A549 (cell line): ENCODE measurements at regions not wholly inside any gene's neighbourhood (a gene's known extent, or its start where the extent isn't known, plus 50 kb on each side); places are given as distances from the start of the nearest gene placed in this dataset.

Experiments used
- ATAC-seq, 2 experiments: fragments of 200-7000 bp in 1 of 2; fragments of >200 bp in 1 of 2; cut with Nextera tagmentation in 1 of 2; cut with Tn5 transposase in 1 of 2; 3 replicates each; pipeline versions ENCODE4 v1.8.0 to v1.9.1; 2018 to 2020; ENCODE audit warnings: mild to moderate bottlenecking in 1 of 2, moderate library complexity in 1 of 2
- CTCF ChIA-PET: fragments of 300-600 bp; sonication (Branson Sonifier 250); formaldehyde crosslinking; extraction: SDS; loops from one replicate; lab custom pipeline; 2021; ENCODE audit warnings: antibody characterized with exemption, inconsistent platforms; lab: Yijun Ruan, JAX
- POLR2A ChIA-PET: fragments of 350-600 bp; formaldehyde crosslinking; extraction: SDS; loops from one replicate; lab custom pipeline; 2021; ENCODE audit warnings: antibody characterized with exemption, inconsistent platforms; lab: Yijun Ruan, JAX
- DNase-seq, 2 experiments: peaks; one replicate each; pipeline versions ENCODE4 v3.0.0 to v3.0.0-alpha.2; 2011 to 2016; ENCODE audit warnings: low read depth in 1 of 2, low spot score in 1 of 2
- FAIRE-seq: peaks from 2 replicates; lab custom pipeline; 2011; peaks lifted over from hg19 to GRCh38; lab: Jason Lieb, UNC
- H3K27ac ChIP-seq, 2 experiments: fragments of >200 bp; sonication (Bioruptor Twin); formaldehyde crosslinking; 3 replicates each; pipeline ENCODE4 v1.5.1; 2016 to 2017
- H3K4me1 ChIP-seq: fragments of >200 bp; sonication (Bioruptor Twin); formaldehyde crosslinking; 3 replicates; pipeline ENCODE4 v1.6.1; 2016
- H3K4me2 ChIP-seq: fragments of >200 bp; sonication (Bioruptor Twin); formaldehyde crosslinking; 3 replicates; pipeline ENCODE4 v1.6.1; 2016
- H3K4me3 ChIP-seq: fragments of >200 bp; sonication (Bioruptor Twin); formaldehyde crosslinking; 3 replicates; pipeline ENCODE4 v1.5.1; 2016
- H3K9me3 ChIP-seq: fragments of >200 bp; sonication (Bioruptor Twin); formaldehyde crosslinking; 3 replicates; pipeline ENCODE4 v1.6.1; 2016
- E2F6 ChIP-seq: IDR thresholded peaks from 2 replicates; pipeline ENCODE4 v1.6.1; 2012; ENCODE audit warnings: low read depth, borderline replicate concordance
- ESRRA ChIP-seq: fragments of 150-350 bp; IDR thresholded peaks from 2 replicates; pipeline ENCODE4 v1.6.1; 2014; ENCODE audit warnings: mild to moderate bottlenecking, low read length, borderline replicate concordance
- FOSB ChIP-seq: fragments of 250-450 bp; sonication (Bioruptor Pico); IDR thresholded peaks from 2 replicates; pipeline ENCODE4 v1.5.0; 2020; ENCODE audit warnings: mild to moderate bottlenecking, moderate library complexity
- GATA3 ChIP-seq: IDR thresholded peaks from 2 replicates; pipeline ENCODE4 v1.6.1; 2012; ENCODE audit warnings: borderline replicate concordance
- HMGXB4 ChIP-seq: fragments of 250-450 bp; sonication (Bioruptor Pico); IDR thresholded peaks from 2 replicates; pipeline ENCODE4 v1.5.0; 2021; ENCODE audit warnings: mild to moderate bottlenecking, moderate library complexity, borderline replicate concordance
- JUN ChIP-seq, 2 experiments: fragments of >200 bp; sonication (Bioruptor Twin); formaldehyde crosslinking; IDR thresholded peaks; 2 replicates in 1 of 2; 3 replicates in 1 of 2; pipeline ENCODE4 v1.6.1; 2016 to 2017
- MAFK ChIP-seq: fragments of 450-650 bp; IDR thresholded peaks from 2 replicates; pipeline ENCODE4 v1.6.1; 2014; ENCODE audit not compliant: partially characterized antibody
- NPAS2 ChIP-seq: fragments of 250-450 bp; sonication (Bioruptor Pico); IDR thresholded peaks from 2 replicates; pipeline ENCODE4 v1.8.0; 2022; ENCODE audit warnings: mild to moderate bottlenecking, moderate library complexity, borderline replicate concordance
- PHF8 ChIP-seq: fragments of 200-600 bp; sonication (generic); IDR thresholded peaks from 2 replicates; pipeline ENCODE4 v1.6.1; 2016; ENCODE audit warnings: low read depth, mild to moderate bottlenecking, antibody characterized with exemption, moderate library complexity, borderline replicate concordance
- POLR2AphosphoS2 ChIP-seq: conservative IDR thresholded peaks from 2 replicates; pipeline ENCODE4 v1.6.1; 2012; ENCODE audit warnings: low read length, improper control_type of control experiment, inconsistent platforms
- RCOR1 ChIP-seq: fragments of 150-350 bp; IDR thresholded peaks from 2 replicates; pipeline ENCODE4 v1.6.1; 2014; ENCODE audit warnings: antibody characterized with exemption, low read length, low read depth
- SMC3 ChIP-seq: fragments of >200 bp; sonication (Bioruptor Twin); formaldehyde crosslinking; IDR thresholded peaks from 3 replicates; pipeline ENCODE4 v1.6.1; 2018; ENCODE audit warnings: inconsistent platforms
- SREBF2 ChIP-seq: fragments of 450-650 bp; IDR thresholded peaks from 2 replicates; pipeline ENCODE4 v1.6.1; 2014; ENCODE audit warnings: mild to moderate bottlenecking, moderate library complexity
- TFCP2L1 ChIP-seq: fragments of 250-450 bp; sonication (Bioruptor Pico); IDR thresholded peaks from 2 replicates; pipeline ENCODE4 v1.5.0; 2021; ENCODE audit warnings: mild to moderate bottlenecking
- TP53 ChIP-seq: fragments of 250-450 bp; sonication (Bioruptor Pico); IDR thresholded peaks from 2 replicates; pipeline ENCODE4 v1.5.0; 2021; ENCODE audit warnings: mild to moderate bottlenecking, moderate library complexity
- ZNF302 ChIP-seq: fragments of 250-450 bp; sonication (Bioruptor Pico); IDR thresholded peaks from 2 replicates; pipeline ENCODE4 v1.9.0; 2021; ENCODE audit warnings: inconsistent platforms, mild to moderate bottlenecking, moderate library complexity
- ZSCAN20 ChIP-seq: fragments of 250-450 bp; sonication (Bioruptor Pico); IDR thresholded peaks from 2 replicates; pipeline ENCODE4 v1.8.0; 2022; ENCODE audit warnings: mild to moderate bottlenecking, moderate library complexity
- WGBS: methylation state at CpG from one replicate; pipeline ENCODE4 v1.1.6; 2017; ENCODE audit errors: missing lambda C conversion rate; 5-methylcytosine and 5-hydroxymethylcytosine counted together
- TF ChIP-seq, protein P1 (sequence below): fragments of >200 bp; sonication (Bioruptor Twin); formaldehyde crosslinking; IDR thresholded peaks from 3 replicates; pipeline ENCODE4 v1.5.1; 2016
- TF ChIP-seq, protein P2 (sequence below): fragments of 200-600 bp; sonication (generic); IDR thresholded peaks from 2 replicates; pipeline ENCODE4 v1.6.1; 2016; ENCODE audit warnings: antibody characterized with exemption, mild to moderate bottlenecking, moderate library complexity

- 70% methylated on average over 12 of the region's 12 CpGs for WGBS
- ATAC-seq: no peak
- ChIA-PET CTCF (interaction anchor here (0.5 kb wide), 1 partner anchor 295 kb away, joined by 3 read pairs; no protein-coding TSS in a partner anchor), POLR2A (no interaction called here)
- no peak overlapping the region for H3K4me3 ChIP-seq
- H3K27ac ChIP-seq: no peak overlapping the region
- no peaks in the 10 kb centered on the region for H3K9me3 ChIP-seq
- TF ChIP-seq HMGXB4 (CRISPR knock-in tag) (no peak), TFCP2L1 (CRISPR knock-in tag) (no peak), SREBF2 (no peak)
- TF ChIP-seq, all 56 proteins: peak for 0
- FAIRE-seq: no peak
- no peaks in the 10 kb centered on the region for H3K4me1 ChIP-seq
- DNase-seq: no peak
- H3K4me2 ChIP-seq: no peak overlapping the region
Observed at GRCh38 chr14:101037021-101037817, 133.7 kb upstream of the RTL1 start.

GRCh38 chr14:101039031-101039754 lies 135.7 kb upstream of the RTL1 start:
- Histone ChIP-seq H3K27ac (no peak overlapping the region), H3K9me3 (no peaks in the 10 kb centered on the region), H3K4me2 (no peak overlapping the region), H3K4me3 (no peak overlapping the region), H3K4me1 (no peaks in the 10 kb centered on the region)
- CTCF ChIA-PET: no interaction called here
- FAIRE-seq (no peak), ATAC-seq (no peak), DNase-seq (no peak)
- 86% methylated on average over 15 of the region's 15 CpGs for WGBS
- no peak for TF ChIP-seq TP53 (CRISPR knock-in tag)
- TF ChIP-seq, protein P1, sequence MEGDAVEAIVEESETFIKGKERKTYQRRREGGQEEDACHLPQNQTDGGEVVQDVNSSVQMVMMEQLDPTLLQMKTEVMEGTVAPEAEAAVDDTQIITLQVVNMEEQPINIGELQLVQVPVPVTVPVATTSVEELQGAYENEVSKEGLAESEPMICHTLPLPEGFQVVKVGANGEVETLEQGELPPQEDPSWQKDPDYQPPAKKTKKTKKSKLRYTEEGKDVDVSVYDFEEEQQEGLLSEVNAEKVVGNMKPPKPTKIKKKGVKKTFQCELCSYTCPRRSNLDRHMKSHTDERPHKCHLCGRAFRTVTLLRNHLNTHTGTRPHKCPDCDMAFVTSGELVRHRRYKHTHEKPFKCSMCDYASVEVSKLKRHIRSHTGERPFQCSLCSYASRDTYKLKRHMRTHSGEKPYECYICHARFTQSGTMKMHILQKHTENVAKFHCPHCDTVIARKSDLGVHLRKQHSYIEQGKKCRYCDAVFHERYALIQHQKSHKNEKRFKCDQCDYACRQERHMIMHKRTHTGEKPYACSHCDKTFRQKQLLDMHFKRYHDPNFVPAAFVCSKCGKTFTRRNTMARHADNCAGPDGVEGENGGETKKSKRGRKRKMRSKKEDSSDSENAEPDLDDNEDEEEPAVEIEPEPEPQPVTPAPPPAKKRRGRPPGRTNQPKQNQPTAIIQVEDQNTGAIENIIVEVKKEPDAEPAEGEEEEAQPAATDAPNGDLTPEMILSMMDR: no peak
- TF ChIP-seq MAFK: no peak
- POLR2A ChIA-PET: no interaction called here

DNA sequence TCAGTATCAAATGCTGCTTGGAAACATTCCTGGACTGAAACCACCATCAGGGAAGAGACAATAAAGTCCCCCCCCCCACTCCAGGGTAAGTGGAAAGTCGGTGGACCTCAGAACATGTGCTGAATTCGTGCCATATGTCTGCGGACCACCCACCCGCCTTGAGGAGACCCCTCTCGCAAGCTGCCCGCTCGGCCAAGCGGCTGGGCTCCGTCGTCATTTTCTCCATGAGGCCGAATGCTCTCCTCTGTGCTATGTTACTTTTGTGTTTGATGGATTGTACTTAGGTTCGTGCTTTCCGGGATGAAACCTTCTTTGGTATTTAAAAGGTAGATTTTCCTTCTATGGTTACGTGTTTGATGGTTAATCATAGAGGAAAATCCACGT lies 136.2 kb upstream of the RTL1 start:
- Histone ChIP-seq H3K9me3 (no peaks in the 10 kb centered on the region), H3K4me3 (no peak overlapping the region), H3K4me2 (no peak overlapping the region), H3K4me1 (no peaks in the 10 kb centered on the region), H3K27ac (no peak overlapping the region)
- FAIRE-seq (no peak), ATAC-seq (no peak), DNase-seq (no peak)
- ChIA-PET POLR2A (no interaction called here), CTCF (no interaction called here)
- TF ChIP-seq NPAS2 (no peak), GATA3 (no peak), POLR2AphosphoS2 (no peak), ESRRA (no peak), PHF8 (no peak), E2F6 (no peak), FOSB (no peak), SMC3 (no peak), RCOR1 (no peak), ZSCAN20 (CRISPR knock-in tag) (no peak), JUN (IDR thresholded peaks at IDR 0.05) (no peak), ZNF302 (no peak)
- TF ChIP-seq, protein P2, sequence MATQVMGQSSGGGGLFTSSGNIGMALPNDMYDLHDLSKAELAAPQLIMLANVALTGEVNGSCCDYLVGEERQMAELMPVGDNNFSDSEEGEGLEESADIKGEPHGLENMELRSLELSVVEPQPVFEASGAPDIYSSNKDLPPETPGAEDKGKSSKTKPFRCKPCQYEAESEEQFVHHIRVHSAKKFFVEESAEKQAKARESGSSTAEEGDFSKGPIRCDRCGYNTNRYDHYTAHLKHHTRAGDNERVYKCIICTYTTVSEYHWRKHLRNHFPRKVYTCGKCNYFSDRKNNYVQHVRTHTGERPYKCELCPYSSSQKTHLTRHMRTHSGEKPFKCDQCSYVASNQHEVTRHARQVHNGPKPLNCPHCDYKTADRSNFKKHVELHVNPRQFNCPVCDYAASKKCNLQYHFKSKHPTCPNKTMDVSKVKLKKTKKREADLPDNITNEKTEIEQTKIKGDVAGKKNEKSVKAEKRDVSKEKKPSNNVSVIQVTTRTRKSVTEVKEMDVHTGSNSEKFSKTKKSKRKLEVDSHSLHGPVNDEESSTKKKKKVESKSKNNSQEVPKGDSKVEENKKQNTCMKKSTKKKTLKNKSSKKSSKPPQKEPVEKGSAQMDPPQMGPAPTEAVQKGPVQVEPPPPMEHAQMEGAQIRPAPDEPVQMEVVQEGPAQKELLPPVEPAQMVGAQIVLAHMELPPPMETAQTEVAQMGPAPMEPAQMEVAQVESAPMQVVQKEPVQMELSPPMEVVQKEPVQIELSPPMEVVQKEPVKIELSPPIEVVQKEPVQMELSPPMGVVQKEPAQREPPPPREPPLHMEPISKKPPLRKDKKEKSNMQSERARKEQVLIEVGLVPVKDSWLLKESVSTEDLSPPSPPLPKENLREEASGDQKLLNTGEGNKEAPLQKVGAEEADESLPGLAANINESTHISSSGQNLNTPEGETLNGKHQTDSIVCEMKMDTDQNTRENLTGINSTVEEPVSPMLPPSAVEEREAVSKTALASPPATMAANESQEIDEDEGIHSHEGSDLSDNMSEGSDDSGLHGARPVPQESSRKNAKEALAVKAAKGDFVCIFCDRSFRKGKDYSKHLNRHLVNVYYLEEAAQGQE: no peak
- WGBS: 81% methylated on average over 15 of the region's 15 CpGs
